PC-3 (cell line): ENCODE measurements at regions not wholly inside any gene's neighbourhood (a gene's known extent, or its start where the extent isn't known, plus 50 kb on each side); places are given as distances from the start of the nearest gene placed in this dataset.
A peak's percentile ranks its signal among the peaks of the same experiment; 100 is the strongest.
"Not testable (repeated sequence)": the region's sequence is repeated elsewhere in the genome, so short reads cannot be mapped to it uniquely, and the experiment has no call there.

ENCODE experiments used
- ATAC-seq: fragments of 200-7000 bp; cut with Tn5 transposase; 2 replicates; pipeline ENCODE4 v1.9.1; 2020; ENCODE audit warnings: mild to moderate bottlenecking, moderate library complexity
- BruUV-seq: library from RNA; stranded (reverse); fragments of 400-500 nt; replicated peaks from 2 replicates; lab custom pipeline; 2021; lab: Mats Ljungman, UMichigan
- CTCF ChIA-PET: fragments of 300-600 bp; sonication (Branson Sonifier 250); formaldehyde crosslinking; loops from one replicate; lab custom pipeline; 2022; ENCODE audit warnings: antibody characterized with exemption; lab: Charles Lee
- POLR2A ChIA-PET: fragments of 300-600 bp; sonication (Branson Sonifier 250); formaldehyde crosslinking; loops from one replicate; lab custom pipeline; 2022; ENCODE audit warnings: antibody characterized with exemption; ENCODE audit not compliant: unreplicated experiment; lab: Charles Lee
- DNase-seq: peaks from one replicate; pipeline ENCODE4 v3.0.0-alpha.2; 2015
- H2AFZ ChIP-seq: fragments of 300-600 bp; sonication (generic); 2 replicates; pipeline ENCODE4 v1.6.0; 2016; ENCODE audit warnings: antibody characterized with exemption, low read length
- H3F3A ChIP-seq: fragments of 300-600 bp; sonication (generic); one replicate; pipeline ENCODE4 v1.6.0; 2017; ENCODE audit warnings: antibody characterized with exemption, low read length, control low read depth, mild to moderate bottlenecking; ENCODE audit not compliant: unreplicated experiment
- H3K27ac ChIP-seq: fragments of 300-600 bp; sonication (generic); 2 replicates; pipeline ENCODE4 v1.5.1; 2016; ENCODE audit warnings: mild to moderate bottlenecking, low read length
- H3K27me3 ChIP-seq: fragments of 300-600 bp; sonication (generic); 2 replicates; pipeline ENCODE4 v1.6.1; 2016; ENCODE audit warnings: low read length, mixed read lengths
- H3K36me3 ChIP-seq: fragments of 300-600 bp; sonication (generic); 2 replicates; pipeline ENCODE4 v1.6.1; 2016; ENCODE audit warnings: low read depth, mixed run types, low read length, mixed read lengths
- H3K4me1 ChIP-seq: fragments of 300-600 bp; sonication (generic); 2 replicates; pipeline ENCODE4 v1.5.1; 2016; ENCODE audit warnings: low read length; ENCODE audit not compliant: insufficient read depth
- H3K4me2 ChIP-seq: fragments of 300-600 bp; sonication (generic); 2 replicates; pipeline ENCODE4 v1.6.0; 2016; ENCODE audit warnings: low read length
- H3K4me3 ChIP-seq: fragments of 300-600 bp; sonication (generic); 2 replicates; pipeline ENCODE4 v1.5.1; 2016; ENCODE audit warnings: mild to moderate bottlenecking, low read length, mixed read lengths
- H3K79me2 ChIP-seq: fragments of 300-600 bp; sonication (generic); 2 replicates; pipeline ENCODE4 v1.6.1; 2017; ENCODE audit warnings: low read length, mixed read lengths
- H3K9ac ChIP-seq: fragments of 300-600 bp; sonication (generic); 2 replicates; pipeline ENCODE4 v1.6.0; 2016; ENCODE audit warnings: mild to moderate bottlenecking, low read length
- H3K9me2 ChIP-seq: fragments of 300-600 bp; sonication (generic); replicated peaks from 2 replicates; pipeline ENCODE4 v1.6.1; 2016; ENCODE audit warnings: mixed run types, low read length, mixed read lengths
- H3K9me3 ChIP-seq: fragments of 300-600 bp; sonication (generic); 2 replicates; pipeline ENCODE4 v1.6.1; 2016; ENCODE audit warnings: low read length, mixed read lengths
- H4K20me1 ChIP-seq: fragments of 300-600 bp; sonication (generic); 2 replicates; pipeline ENCODE4 v1.6.1; 2016; ENCODE audit warnings: low read length, mixed read lengths
- EZH2 ChIP-seq: fragments of 300-600 bp; sonication (generic); IDR thresholded peaks from one replicate; pipeline ENCODE4 v1.6.1; 2017; ENCODE audit warnings: antibody characterized with exemption, mild to moderate bottlenecking, low read length; ENCODE audit not compliant: unreplicated experiment
- EZH2phosphoT487 ChIP-seq: fragments of 300-600 bp; sonication (generic); IDR thresholded peaks from 2 replicates; pipeline ENCODE4 v1.6.1; 2018; ENCODE audit warnings: mild to moderate bottlenecking, antibody characterized with exemption, low read length, borderline replicate concordance
- intact Hi-C: fragments of 100-400 bp; cut with micrococcal nuclease; formaldehyde crosslinking; loops from 2 replicates; pipeline ENCODE4 v1.9.0; 2023
- TF ChIP-seq, protein P1 (sequence below): fragments of 300-600 bp; sonication (generic); conservative IDR thresholded peaks from 2 replicates; pipeline ENCODE4 v1.5.1; 2017; ENCODE audit warnings: antibody characterized with exemption, low read depth, mild to moderate bottlenecking, low read length

DNA sequence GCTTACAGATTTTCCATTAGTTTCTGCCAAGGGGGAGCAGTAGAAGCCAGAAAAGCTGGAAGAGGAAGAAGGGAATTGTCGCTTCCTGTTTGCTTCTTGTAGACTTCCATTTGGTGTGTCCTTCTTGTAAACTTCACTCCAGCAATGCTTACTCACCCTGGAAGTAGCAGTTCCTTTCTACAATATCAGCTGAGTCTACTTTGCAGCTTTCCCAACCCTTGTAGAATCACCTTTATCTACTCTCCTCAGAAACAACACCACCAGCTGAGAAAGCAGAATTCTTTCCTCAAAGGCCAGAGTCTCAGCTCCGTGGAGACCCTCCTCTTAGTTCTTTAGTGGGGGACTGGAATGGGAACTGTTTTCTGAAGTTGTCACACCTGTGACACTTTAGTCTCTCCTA, 1136.7 kb upstream of the TMPRSS15 start:
- CTCF ChIA-PET = no interaction called here

DNA sequence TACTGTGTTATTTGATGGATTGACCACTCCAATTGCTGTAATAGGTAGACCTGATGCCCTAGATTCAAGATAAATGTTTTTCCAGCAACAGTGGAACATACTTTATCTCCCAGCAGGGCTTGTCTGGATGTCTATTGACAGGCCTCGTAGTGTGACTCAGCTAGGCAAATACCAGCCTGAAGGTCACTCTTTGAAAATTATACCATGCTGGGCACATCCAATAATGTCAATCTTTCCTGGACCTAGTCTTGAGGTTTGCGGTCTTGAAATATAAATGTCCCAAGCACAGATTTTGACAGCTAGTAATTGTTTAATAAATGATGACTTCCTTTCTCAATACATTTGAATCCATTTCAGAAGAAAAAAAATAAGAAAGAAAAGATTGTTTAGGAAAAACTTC, 1138.0 kb upstream of the TMPRSS15 start:
- no peak for ATAC-seq
- Histone ChIP-seq H3K4me2 (no peak overlapping the region), H3K9me2 (no peaks in the 10 kb centered on the region), H3K4me1 (no peaks in the 10 kb centered on the region), H3K79me2 (no peaks in the 10 kb centered on the region), H3K36me3 (no peaks in the 10 kb centered on the region), H4K20me1 (no peaks in the 10 kb centered on the region), H2AFZ (no peak overlapping the region), H3K9ac (no peak overlapping the region), H3K4me3 (no peak overlapping the region), H3F3A (no peaks in the 10 kb centered on the region), H3K27ac (no peak overlapping the region), H3K9me3 (0 out of 2 replicates have a peak, but pooled peaks cover 3% of the 10 kb centered on the region), H3K27me3 (no peaks in the 10 kb centered on the region)
- ChIA-PET CTCF (no interaction called here), POLR2A (no interaction called here)
- TF ChIP-seq EZH2phosphoT487 (no peak), EZH2 (no peak)
- TF ChIP-seq, protein P1, sequence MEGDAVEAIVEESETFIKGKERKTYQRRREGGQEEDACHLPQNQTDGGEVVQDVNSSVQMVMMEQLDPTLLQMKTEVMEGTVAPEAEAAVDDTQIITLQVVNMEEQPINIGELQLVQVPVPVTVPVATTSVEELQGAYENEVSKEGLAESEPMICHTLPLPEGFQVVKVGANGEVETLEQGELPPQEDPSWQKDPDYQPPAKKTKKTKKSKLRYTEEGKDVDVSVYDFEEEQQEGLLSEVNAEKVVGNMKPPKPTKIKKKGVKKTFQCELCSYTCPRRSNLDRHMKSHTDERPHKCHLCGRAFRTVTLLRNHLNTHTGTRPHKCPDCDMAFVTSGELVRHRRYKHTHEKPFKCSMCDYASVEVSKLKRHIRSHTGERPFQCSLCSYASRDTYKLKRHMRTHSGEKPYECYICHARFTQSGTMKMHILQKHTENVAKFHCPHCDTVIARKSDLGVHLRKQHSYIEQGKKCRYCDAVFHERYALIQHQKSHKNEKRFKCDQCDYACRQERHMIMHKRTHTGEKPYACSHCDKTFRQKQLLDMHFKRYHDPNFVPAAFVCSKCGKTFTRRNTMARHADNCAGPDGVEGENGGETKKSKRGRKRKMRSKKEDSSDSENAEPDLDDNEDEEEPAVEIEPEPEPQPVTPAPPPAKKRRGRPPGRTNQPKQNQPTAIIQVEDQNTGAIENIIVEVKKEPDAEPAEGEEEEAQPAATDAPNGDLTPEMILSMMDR = no peak
- intact Hi-C loops = no loop called here
- no TSS peak for BruUV-seq
- DNase-seq = peak; percentile 12

More for the DNA sequence above, 1136.7 kb upstream of the TMPRSS15 start:
- no peaks in the 10 kb centered on the region for H3K36me3 ChIP-seq
- TF ChIP-seq, protein P1 = no peak
- no peak for TF ChIP-seq EZH2
- no peak for TF ChIP-seq EZH2phosphoT487
- H3K4me2 ChIP-seq = no peak overlapping the region
- H3K9me3 ChIP-seq = no peaks in the 10 kb centered on the region
- H3K9ac ChIP-seq = no peak overlapping the region
- intact Hi-C loops = no loop called here
- no TSS peak for BruUV-seq
- H3K4me1 ChIP-seq = no peaks in the 10 kb centered on the region
- H3K4me3 ChIP-seq = no peak overlapping the region
- H4K20me1 ChIP-seq = no peaks in the 10 kb centered on the region
- DNase-seq = no peak
- POLR2A ChIA-PET = no interaction called here
- H3K27me3 ChIP-seq = no peaks in the 10 kb centered on the region
- no peaks in the 10 kb centered on the region for H3K79me2 ChIP-seq
- no peak overlapping the region for H2AFZ ChIP-seq
- H3K9me2 ChIP-seq = no peaks in the 10 kb centered on the region
- no peak overlapping the region for H3K27ac ChIP-seq
- no peak for ATAC-seq
- H3F3A ChIP-seq = no peaks in the 10 kb centered on the region

DNA sequence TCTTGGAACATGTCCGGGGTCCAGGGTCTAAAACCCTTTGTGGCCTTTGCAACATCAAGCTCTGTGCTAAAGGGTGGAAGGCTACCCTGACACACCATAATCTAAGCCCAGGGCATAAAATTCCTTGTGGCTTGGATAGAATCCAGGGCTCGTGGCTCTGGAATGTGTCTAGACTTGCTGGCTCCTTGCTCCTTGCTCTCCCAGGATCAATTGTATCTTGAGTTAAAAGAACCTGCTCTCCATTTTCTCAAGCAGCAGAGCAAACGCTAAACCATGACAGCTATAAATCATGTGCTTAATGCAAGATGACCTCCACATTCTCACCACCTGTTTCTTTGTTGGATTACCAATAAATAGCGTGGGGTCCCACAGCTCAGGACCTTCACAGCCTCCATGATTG, 1140.9 kb upstream of the TMPRSS15 start:
- H3K9me2 ChIP-seq, CTCF ChIA-PET, H3K9ac ChIP-seq, H3K27ac ChIP-seq, H3K9me3 ChIP-seq, H3K36me3 ChIP-seq, H2AFZ ChIP-seq, BruUV-seq, intact Hi-C loops, H3F3A ChIP-seq, POLR2A ChIA-PET, H4K20me1 ChIP-seq, ATAC-seq, H3K4me2 ChIP-seq, H3K79me2 ChIP-seq, H3K4me3 ChIP-seq, H3K4me1 ChIP-seq, H3K27me3 ChIP-seq: not testable (repeated sequence)
- DNase-seq = peak; percentile 8
